IMR-90 (cell line): ENCODE measurements at regions not wholly inside any gene's neighbourhood (a gene's known extent, or its start where the extent isn't known, plus 50 kb on each side); places are given as distances from the start of the nearest gene placed in this dataset.
A peak's percentile ranks its signal among the peaks of the same experiment; 100 is the strongest.

Experiments used
- ATAC-seq: fragments of 200-7000 bp; cut with Tn5 transposase; 2 replicates; pipeline ENCODE4 v1.9.1; 2020; ENCODE audit warnings: low read depth, mild to moderate bottlenecking, moderate library complexity
- BruUV-seq: library from RNA; stranded (reverse); fragments of 400-500 nt; replicated peaks from 2 replicates; lab custom pipeline; 2021; lab: Mats Ljungman, UMichigan
- CTCF ChIA-PET: fragments of 300-600 bp; formaldehyde crosslinking; extraction: SDS; loops from one replicate; lab custom pipeline; 2021; ENCODE audit warnings: antibody characterized with exemption; lab: Yijun Ruan, JAX
- POLR2A ChIA-PET: fragments of 300-600 bp; sonication (Branson Sonifier 250); formaldehyde crosslinking; loops from one replicate; lab custom pipeline; 2022; ENCODE audit warnings: antibody characterized with exemption; ENCODE audit not compliant: unreplicated experiment; lab: Charles Lee
- DNase-seq: peaks from one replicate; pipeline ENCODE4 v3.0.0; 2013
- H2AFZ ChIP-seq: replicated peaks from 2 replicates; pipeline ENCODE3; 2013; ENCODE audit warnings: low read length, mild to moderate bottlenecking; ENCODE audit not compliant: poor library complexity
- H2AK5ac ChIP-seq: 2 replicates; pipeline ENCODE4 v1.6.1; 2013; ENCODE audit warnings: low read depth, low read length, inconsistent platforms
- H2AK9ac ChIP-seq: replicated peaks from 2 replicates; pipeline ENCODE3; 2013; ENCODE audit warnings: mild to moderate bottlenecking, low read depth, low read length, moderate library complexity; ENCODE audit not compliant: poor library complexity
- H2BK120ac ChIP-seq: 2 replicates; pipeline ENCODE4 v1.6.1; 2013; ENCODE audit warnings: low read depth, low read length, inconsistent platforms
- H2BK15ac ChIP-seq: 3 replicates; pipeline ENCODE4 v1.6.1; 2013; ENCODE audit warnings: low read depth, low read length, inconsistent platforms
- H2BK20ac ChIP-seq: 2 replicates; pipeline ENCODE4 v1.6.1; 2013; ENCODE audit warnings: low read depth, mild to moderate bottlenecking, inconsistent platforms, low read length, moderate library complexity
- H2BK5ac ChIP-seq: 2 replicates; pipeline ENCODE4 v1.6.1; 2013; ENCODE audit warnings: mild to moderate bottlenecking, low read depth, low read length, inconsistent platforms; ENCODE audit not compliant: poor library complexity, severe bottlenecking
- H3K14ac ChIP-seq: replicated peaks from 2 replicates; pipeline ENCODE4 v1.6.1; 2013; ENCODE audit warnings: low read depth, low read length, inconsistent platforms
- H3K18ac ChIP-seq: 2 replicates; pipeline ENCODE4 v1.6.1; 2013; ENCODE audit warnings: low read depth, low read length, control low read depth
- H3K23ac ChIP-seq: 2 replicates; pipeline ENCODE4 v1.6.1; 2013; ENCODE audit warnings: low read depth, low read length, inconsistent platforms
- H3K27ac ChIP-seq: 2 replicates; pipeline ENCODE4 v1.5.1; 2013; ENCODE audit warnings: mild to moderate bottlenecking, control low read depth, low read length; ENCODE audit not compliant: insufficient read depth
- H3K27me3 ChIP-seq: 2 replicates; pipeline ENCODE4 v1.6.1; 2013; ENCODE audit warnings: low read length; ENCODE audit not compliant: control insufficient read depth, insufficient read depth
- H3K36me3 ChIP-seq: 2 replicates; pipeline ENCODE4 v1.6.1; 2013; ENCODE audit warnings: low read length, mixed read lengths; ENCODE audit not compliant: control insufficient read depth, insufficient read depth
- H3K4ac ChIP-seq: 2 replicates; pipeline ENCODE4 v1.6.1; 2013; ENCODE audit warnings: low read depth, low read length, inconsistent platforms
- H3K4me1 ChIP-seq: 2 replicates; pipeline ENCODE4 v1.6.1; 2013; ENCODE audit warnings: low read length, mixed read lengths; ENCODE audit not compliant: control insufficient read depth, insufficient read depth
- H3K4me2 ChIP-seq: 2 replicates; pipeline ENCODE4 v1.6.1; 2013; ENCODE audit warnings: low read depth, mild to moderate bottlenecking, control low read depth, low read length, moderate library complexity
- H3K4me3 ChIP-seq: 2 replicates; pipeline ENCODE4 v1.5.1; 2013; ENCODE audit warnings: low read depth, mild to moderate bottlenecking, control low read depth, low read length, moderate library complexity; ENCODE audit not compliant: insufficient read depth
- H3K56ac ChIP-seq: 2 replicates; pipeline ENCODE4 v1.6.1; 2013; ENCODE audit warnings: low read length, inconsistent platforms; ENCODE audit not compliant: insufficient read depth; ENCODE audit errors: extremely low read depth
- H3K79me1 ChIP-seq, 2 experiments: 2 replicates each; pipeline ENCODE4 v1.6.1; 2013; ENCODE audit warnings: low read length in 2 of 2, inconsistent platforms in 1 of 2, low read depth in 1 of 2
- H3K9ac ChIP-seq: 2 replicates; pipeline ENCODE4 v1.6.1; 2013; ENCODE audit warnings: low read depth, low read length, control low read depth
- H3K9me1 ChIP-seq: 2 replicates; pipeline ENCODE4 v1.6.1; 2013; ENCODE audit warnings: low read length, inconsistent platforms; ENCODE audit not compliant: insufficient read depth
- H3K9me3 ChIP-seq: 2 replicates; pipeline ENCODE4 v1.6.1; 2013; ENCODE audit warnings: low read length; ENCODE audit not compliant: control insufficient read depth, insufficient read depth
- H4K20me1 ChIP-seq: 2 replicates; pipeline ENCODE4 v1.6.1; 2013; ENCODE audit warnings: low read length, inconsistent platforms; ENCODE audit not compliant: insufficient read depth
- H4K5ac ChIP-seq: 2 replicates; pipeline ENCODE4 v1.6.1; 2013; ENCODE audit warnings: mild to moderate bottlenecking, low read depth, low read length, control low read depth
- H4K8ac ChIP-seq, 2 experiments: 2 replicates each; pipeline ENCODE4 v1.6.1; 2013; ENCODE audit warnings: low read depth in 2 of 2, low read length in 2 of 2, control low read depth in 1 of 2, inconsistent platforms in 1 of 2
- H4K91ac ChIP-seq: 2 replicates; pipeline ENCODE4 v1.6.1; 2013; ENCODE audit warnings: low read depth, low read length, inconsistent platforms; ENCODE audit not compliant: insufficient read depth
- BHLHE40 ChIP-seq: fragments of 150-350 bp; IDR thresholded peaks from 2 replicates; pipeline ENCODE4 v1.6.1; 2016; ENCODE audit warnings: mild to moderate bottlenecking, low read depth, low read length
- CEBPB ChIP-seq: IDR thresholded peaks from 2 replicates; pipeline ENCODE4 v1.6.1; 2012; ENCODE audit warnings: low read depth, low read length, improper control_type of control experiment
- CHD1 ChIP-seq: IDR thresholded peaks from 2 replicates; pipeline ENCODE4 v1.6.1; 2012; ENCODE audit warnings: low read depth, low read length, improper control_type of control experiment
- CTCF ChIP-seq: conservative IDR thresholded peaks from 2 replicates; pipeline ENCODE4 v1.5.1; 2012; ENCODE audit warnings: mild to moderate bottlenecking, low read depth, low read length, improper control_type of control experiment
- ELK1 ChIP-seq: fragments of 150-350 bp; IDR thresholded peaks from 2 replicates; pipeline ENCODE4 v1.6.1; 2016; ENCODE audit warnings: low read depth, mild to moderate bottlenecking, low read length, moderate library complexity, borderline replicate concordance
- FOS ChIP-seq: fragments of 150-350 bp; IDR thresholded peaks from 2 replicates; pipeline ENCODE4 v1.6.1; 2016; ENCODE audit warnings: low read depth, low read length
- MAFK ChIP-seq: IDR thresholded peaks from 2 replicates; pipeline ENCODE4 v1.6.1; 2012; ENCODE audit warnings: low read depth, low read length, improper control_type of control experiment
- MAZ ChIP-seq: IDR thresholded peaks from 2 replicates; pipeline ENCODE4 v1.6.1; 2012; ENCODE audit warnings: low read depth, mild to moderate bottlenecking, low read length, improper control_type of control experiment, moderate library complexity, borderline replicate concordance
- MXI1 ChIP-seq: IDR thresholded peaks from 2 replicates; pipeline ENCODE4 v1.6.1; 2012; ENCODE audit warnings: low read depth, mild to moderate bottlenecking, low read length, moderate library complexity, borderline replicate concordance
- NFE2L2 ChIP-seq: fragments of 150-350 bp; IDR thresholded peaks from 2 replicates; pipeline ENCODE4 v1.6.1; 2016; ENCODE audit warnings: low read depth, mild to moderate bottlenecking, low read length
- POLR2A ChIP-seq: IDR thresholded peaks from 2 replicates; pipeline ENCODE4 v1.6.1; 2012; ENCODE audit warnings: mild to moderate bottlenecking, low read depth, low read length
- RAD21 ChIP-seq: IDR thresholded peaks from 2 replicates; pipeline ENCODE4 v1.6.1; 2012; ENCODE audit warnings: low read length, improper control_type of control experiment
- RCOR1 ChIP-seq: IDR thresholded peaks from 2 replicates; pipeline ENCODE4 v1.6.1; 2012; ENCODE audit warnings: mild to moderate bottlenecking, low read length, improper control_type of control experiment; ENCODE audit not compliant: insufficient replicate concordance
- RFX5 ChIP-seq: IDR thresholded peaks from 2 replicates; pipeline ENCODE4 v1.8.0; 2012; ENCODE audit warnings: low read depth, mild to moderate bottlenecking, low read length, moderate library complexity
- SMC3 ChIP-seq: fragments of 150-350 bp; IDR thresholded peaks from 2 replicates; pipeline ENCODE4 v1.6.1; 2016; ENCODE audit warnings: low read depth, mild to moderate bottlenecking, antibody characterized with exemption, low read length, moderate library complexity
- USF2 ChIP-seq: fragments of 150-350 bp; IDR thresholded peaks from 2 replicates; pipeline ENCODE4 v1.6.1; 2017; ENCODE audit warnings: mild to moderate bottlenecking, antibody characterized with exemption, low read length, low read depth
- WGBS, 2 experiments: methylation state at CpG; one replicate each; pipeline versions ENCODE4 v1.1.5 to v1.1.7; 2013; ENCODE audit warnings: missing lambda C conversion rate in 2 of 2; ENCODE audit not compliant: insufficient read length in 1 of 2; ENCODE audit errors: extremely low coverage in 2 of 2; 5-methylcytosine and 5-hydroxymethylcytosine counted together
- dilution Hi-C: fragments of 300-500 bp; cut with HindIII; formaldehyde crosslinking; loops from one replicate; pipeline ENCODE4 v1.14.3; 2018; ENCODE audit warnings: low sequenced_read_pairs; ENCODE audit not compliant: unreplicated experiment
- in situ Hi-C: fragments of 300-500 bp; cut with MboI; formaldehyde crosslinking; loops from 3 replicates; pipeline ENCODE4 v1.14.3; 2019; ENCODE audit warnings: low sequenced_read_pairs, inconsistent platforms, mixed read lengths
- intact Hi-C: fragments of 100-400 bp; cut with micrococcal nuclease; formaldehyde crosslinking; loops from 2 replicates; pipeline ENCODE4 v1.10.0; 2022

- Histone ChIP-seq H3K4ac (no peak overlapping the region), H4K91ac (no peak overlapping the region), H3K4me2 (no peak overlapping the region), H3K4me1 (no peaks in the 10 kb centered on the region), H3K14ac (no peak overlapping the region), H4K5ac (no peak overlapping the region), H3K9me3 (no peaks in the 10 kb centered on the region), H2BK15ac (no peak overlapping the region), H2BK5ac (no peak overlapping the region), H3K56ac (no peak overlapping the region), H3K27me3 (no peaks in the 10 kb centered on the region), H2AFZ (no peak overlapping the region), H2BK20ac (no peak overlapping the region), H2AK9ac (no peak overlapping the region), H3K27ac (no peak overlapping the region), H2BK120ac (no peak overlapping the region), H3K18ac (no peak overlapping the region), H3K23ac (no peak overlapping the region), H3K9me1 (no peaks in the 10 kb centered on the region), H3K9ac (no peak overlapping the region), H3K4me3 (no peak overlapping the region), H3K79me1 (no peaks in the 10 kb centered on the region), H2AK5ac (no peak overlapping the region), H3K36me3 (no peaks in the 10 kb centered on the region), H4K20me1 (no peaks in the 10 kb centered on the region), H4K8ac (no peak overlapping the region)
- DNase-seq (peak; percentile 64), ATAC-seq (peak; percentile 64)
- POLR2A ChIA-PET: no interaction called here
- in situ Hi-C loops: no loop called here
- CTCF ChIA-PET: no interaction called here
- no CpG with 5 or more reads among the region's 1 CpG for WGBS, 2 experiments
- dilution Hi-C loops: no loop called here
- TF ChIP-seq ELK1 (no peak), RAD21 (no peak), BHLHE40 (no peak), MAZ (no peak), SMC3 (no peak), MAFK (no peak), RCOR1 (no peak), USF2 (no peak), CHD1 (no peak), MXI1 (no peak), CTCF (no peak), RFX5 (no peak), NFE2L2 (no peak), CEBPB (no peak), POLR2A (no peak), FOS (no peak)
- BruUV-seq: no TSS peak
- intact Hi-C loops: no loop called here
These were observed 143.3 kb upstream of the MTNR1B start for GRCh38 chr11:92826136-92826535.
